HG02798 (cell line): ENCODE measurements at regions not wholly inside any gene's neighbourhood (a gene's known extent, or its start where the extent isn't known, plus 50 kb on each side); places are given as distances from the start of the nearest gene placed in this dataset.
"Not testable (repeated sequence)": the region's sequence is repeated elsewhere in the genome, so short reads cannot be mapped to it uniquely, and the experiment has no call there.

Source experiments
- ATAC-seq: cut with Tn5 transposase; IDR thresholded peaks from one replicate; pipeline ENCODE4 v1.9.1; 2021; ENCODE audit warnings: mild to moderate bottlenecking; ENCODE audit not compliant: unreplicated experiment, poor library complexity

DNA sequence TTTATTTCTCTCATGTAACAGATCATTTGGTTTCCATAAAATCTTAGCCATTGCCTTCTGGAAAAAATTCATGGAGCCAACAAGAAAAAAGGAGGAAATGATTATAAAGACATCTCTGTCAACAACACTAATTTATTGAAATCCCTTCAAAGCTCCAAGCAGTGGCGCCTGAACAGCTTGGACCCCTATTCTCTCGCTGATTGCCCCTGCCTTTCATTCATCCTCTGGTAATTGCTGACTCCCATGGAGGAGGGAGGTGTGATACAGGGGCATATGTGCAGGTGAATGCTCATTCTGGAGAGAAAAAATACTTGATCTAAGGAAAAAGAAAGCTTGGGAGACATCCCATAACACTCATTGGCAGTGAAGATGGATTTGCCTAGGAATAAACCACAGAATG lies 345.5 kb downstream of the FGFR2 start:
- no peak for ATAC-seq

DNA sequence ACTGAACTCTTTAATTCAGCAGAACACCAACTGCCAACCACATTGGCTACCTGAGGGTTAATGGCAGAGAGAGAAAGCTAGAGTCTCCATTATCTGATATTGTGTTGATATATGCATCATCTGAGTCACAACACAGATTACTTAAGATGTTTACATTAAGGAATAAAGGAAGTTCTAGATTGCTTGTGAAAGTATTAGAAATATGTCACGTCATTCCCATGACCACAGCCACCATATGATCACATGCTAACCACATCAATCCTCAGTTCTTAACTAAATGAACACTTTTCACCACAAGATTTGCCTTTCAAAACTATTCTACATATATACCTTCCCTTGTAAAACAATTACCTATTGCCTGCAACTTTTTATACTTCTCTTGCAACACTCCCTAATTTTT lies 337.9 kb downstream of the FGFR2 start:
- ATAC-seq: no peak

DNA sequence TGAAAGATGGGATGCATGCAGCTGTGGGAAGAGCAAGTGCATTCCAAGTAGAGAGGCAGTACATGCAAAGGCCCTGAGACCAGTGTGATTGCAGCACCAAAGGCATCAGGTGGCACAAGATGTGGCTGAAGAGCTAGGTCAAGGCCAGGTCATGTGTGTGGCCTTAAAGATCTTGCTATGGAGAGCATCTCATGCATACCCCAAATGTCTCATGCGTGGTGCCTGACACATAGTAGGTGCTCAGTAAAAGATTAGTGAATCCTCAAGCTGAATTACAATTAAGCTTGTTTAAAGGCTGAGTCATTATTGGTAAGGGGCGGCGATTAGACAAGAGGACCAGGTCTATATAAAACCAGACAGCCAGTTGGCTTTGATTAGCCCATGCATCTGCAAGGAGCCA lies 336.6 kb downstream of the FGFR2 start:
- no peak for ATAC-seq

DNA sequence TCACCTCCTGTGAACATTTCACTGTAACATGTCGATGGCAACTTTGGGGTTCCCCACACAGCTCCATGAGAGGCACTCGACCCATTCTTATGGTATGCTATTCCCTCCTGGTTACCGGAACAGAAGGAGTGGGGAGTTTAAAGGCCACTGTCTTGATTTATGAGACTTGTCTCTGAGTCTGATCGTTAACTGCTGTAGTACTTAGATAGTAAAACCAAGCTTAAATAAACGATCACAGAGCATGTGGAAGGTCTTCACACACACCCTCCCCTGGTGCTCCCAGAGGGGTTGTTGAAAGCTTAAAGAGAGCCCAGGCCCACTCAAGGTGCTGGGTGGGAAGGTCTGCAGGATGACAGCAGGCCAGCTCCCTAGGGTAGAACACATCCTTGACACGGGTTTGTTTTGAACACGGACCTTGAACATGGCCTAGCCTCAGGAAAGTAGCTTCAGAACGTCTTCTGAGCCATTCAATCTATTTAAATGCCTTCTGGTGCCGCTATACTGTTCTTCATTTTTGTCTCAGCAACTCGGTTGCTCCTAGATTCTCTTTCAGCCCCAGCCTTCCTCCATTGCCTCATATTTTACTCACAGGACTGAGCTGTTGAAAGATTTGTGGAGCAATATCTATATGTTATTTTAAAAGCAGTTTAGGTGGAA lies 335.3 kb downstream of the FGFR2 start:
- no peak for ATAC-seq

DNA sequence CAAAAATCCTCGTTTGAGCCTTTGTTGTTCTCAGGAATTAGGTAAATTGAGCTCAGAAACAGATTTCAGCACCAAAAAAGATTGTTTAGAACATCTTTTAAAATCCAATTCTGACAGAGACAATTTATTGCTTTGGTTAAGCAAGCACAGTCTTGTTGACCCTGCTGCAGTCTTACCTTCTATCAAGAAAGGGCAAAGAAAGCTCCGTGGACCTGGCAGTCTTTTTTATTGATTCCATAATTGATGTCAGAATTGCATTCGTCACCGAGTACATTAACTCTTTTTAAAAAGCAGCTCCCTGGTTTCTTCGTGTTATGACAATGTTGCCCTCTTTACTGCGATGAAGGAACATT lies 334.8 kb downstream of the FGFR2 start:
- ATAC-seq: no peak

DNA sequence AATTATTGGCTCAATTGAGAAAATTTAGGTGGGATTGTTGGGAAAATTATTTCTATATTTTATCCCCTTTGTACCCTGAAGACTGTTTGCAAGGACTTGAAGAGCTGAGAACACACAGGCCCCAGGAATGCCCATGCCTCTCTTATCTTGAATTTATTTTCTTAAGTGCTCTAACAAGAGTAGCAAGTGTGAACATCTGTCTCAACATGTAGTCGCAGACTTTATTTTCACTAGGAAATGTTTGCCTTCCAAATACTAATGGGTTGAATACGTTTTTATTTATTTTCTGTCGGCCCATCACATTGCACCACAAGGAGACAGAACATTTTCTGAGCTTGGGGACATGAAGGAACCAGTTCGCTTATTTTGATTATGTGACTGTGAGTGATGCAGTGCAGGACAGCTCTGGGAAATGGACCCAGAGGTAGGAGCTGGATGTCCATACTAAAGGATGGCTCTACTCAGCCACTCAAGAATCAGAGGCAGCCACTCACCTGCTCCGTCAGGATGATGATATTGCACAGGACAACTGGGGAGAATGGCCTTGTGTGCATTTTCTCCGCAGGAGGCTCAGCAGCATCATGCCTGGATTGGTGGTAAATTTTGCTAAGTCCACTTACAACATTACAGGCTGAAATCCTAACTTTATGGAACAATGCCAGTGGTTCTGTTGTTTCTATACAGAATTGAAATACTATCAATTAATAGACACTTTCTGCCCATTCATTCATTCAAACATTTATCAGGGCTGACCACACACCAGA lies 332.7 kb downstream of the FGFR2 start:
- no peak for ATAC-seq

DNA sequence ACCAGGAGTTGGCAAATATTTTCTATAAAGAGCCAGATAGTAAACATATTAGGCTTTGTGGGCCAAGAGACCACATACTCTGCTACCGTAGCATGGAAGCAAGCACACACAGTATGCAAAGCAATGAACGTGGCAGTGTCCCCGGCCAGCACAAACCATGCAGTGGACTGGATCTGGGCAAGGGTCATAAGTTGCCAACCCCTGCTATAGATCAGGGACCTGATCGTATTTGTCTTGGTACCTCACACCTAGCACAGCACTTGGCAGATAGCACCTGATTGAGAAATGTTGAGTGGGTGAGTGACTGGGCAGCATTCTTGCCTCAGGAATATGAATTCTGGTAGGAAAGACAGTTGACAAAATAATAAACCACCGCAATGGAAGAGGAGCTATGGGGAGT lies 331.9 kb downstream of the FGFR2 start:
- ATAC-seq: no peak

DNA sequence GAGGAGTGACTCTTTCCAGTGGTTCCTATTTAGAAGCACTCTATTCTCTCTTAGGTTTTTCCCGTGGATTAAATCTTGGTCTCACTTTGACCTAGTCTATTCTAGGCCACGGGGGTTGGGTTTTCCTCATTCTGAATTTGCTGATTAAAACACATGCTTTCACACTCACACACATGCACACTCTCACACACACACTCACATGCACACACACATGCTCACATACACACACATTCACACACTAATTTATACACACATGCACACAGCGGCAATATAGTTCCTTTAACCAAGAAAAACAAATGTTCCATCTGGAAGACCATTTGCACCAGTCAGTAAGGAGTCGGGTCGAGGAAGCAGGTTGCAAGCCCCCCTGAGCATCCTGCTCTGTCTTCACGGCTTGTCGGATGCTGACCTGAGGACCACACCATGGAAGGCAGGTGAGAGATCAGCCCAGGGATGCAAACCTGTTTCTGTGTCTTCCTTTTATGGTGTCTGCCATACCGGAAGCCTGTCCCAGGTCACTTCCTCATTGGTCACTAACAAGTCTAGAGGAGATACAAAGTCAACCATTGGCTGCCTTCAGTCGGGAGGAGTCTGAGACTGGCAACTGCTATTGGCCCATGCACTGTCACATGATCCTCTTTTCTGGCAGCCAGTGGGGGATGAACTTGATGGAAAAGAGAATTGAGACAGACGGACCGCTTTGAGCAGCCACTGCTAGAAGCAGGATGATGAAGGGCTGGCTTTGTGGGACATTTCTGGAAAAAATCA lies 330.8 kb downstream of the FGFR2 start:
- no peak for ATAC-seq

DNA sequence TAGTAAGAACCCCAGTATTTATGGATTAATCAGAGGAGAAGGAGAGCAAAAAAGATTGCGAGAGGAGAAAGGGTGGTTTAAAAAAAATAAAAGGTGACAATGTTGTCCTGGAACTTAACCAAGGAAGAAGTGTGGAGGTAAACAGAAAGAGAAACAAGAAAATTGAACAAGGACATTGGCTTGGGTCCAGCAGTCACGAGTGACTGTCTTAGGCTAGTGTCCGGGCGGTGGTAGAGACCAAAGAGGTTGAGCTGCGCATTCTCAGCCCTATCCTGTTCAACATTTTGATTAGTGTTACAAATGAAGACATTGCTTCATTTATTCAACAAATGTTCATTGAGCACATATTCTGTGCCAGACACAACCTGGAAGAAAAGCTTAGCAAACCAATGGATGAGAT lies 329.9 kb downstream of the FGFR2 start:
- no peak for ATAC-seq

DNA sequence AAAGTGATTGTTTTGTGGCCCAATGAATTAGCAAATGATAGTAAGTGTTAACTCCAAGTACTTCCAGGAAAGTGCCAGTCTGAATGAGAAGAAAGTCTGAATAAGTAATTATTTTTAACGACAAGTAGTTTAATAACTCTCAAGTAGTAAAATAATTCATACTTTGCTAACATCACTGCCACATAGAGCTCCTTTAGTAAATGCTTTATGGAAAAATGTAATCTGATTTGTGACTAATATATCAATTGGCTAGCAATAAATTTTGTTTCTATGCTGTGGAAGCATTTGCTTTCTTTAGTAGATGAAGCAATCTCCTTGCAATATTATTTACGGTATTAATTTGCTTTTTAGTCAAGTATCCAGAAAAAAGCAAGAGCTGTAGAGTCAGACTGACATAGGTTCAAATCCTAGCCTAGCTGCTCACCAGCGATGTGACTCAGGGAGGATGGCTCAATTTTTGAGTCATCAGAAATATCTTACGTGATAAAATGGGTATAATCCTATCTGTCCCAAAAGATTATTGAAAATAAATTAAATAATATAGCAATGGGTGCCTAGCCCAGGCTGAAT lies 329.3 kb downstream of the FGFR2 start:
- ATAC-seq: no peak

DNA sequence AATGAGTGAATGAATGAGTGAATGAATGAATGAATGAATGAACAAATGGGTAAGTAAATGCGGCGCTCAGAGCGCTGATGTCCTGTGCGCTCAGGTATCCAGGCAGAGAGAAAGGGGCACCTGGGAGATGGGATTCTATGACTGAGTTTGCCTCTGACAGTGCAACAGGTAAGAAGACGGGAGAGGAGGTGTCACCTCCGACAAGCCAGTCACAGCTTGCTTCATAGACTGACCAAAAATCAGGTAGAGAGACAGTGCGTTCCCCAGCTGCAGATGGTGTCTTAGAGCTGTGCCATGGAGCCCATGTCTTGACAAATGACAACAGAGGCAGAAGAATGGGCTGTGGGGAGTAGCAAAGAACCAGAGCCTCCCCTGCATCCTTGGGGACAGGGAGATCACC lies 327.3 kb downstream of the FGFR2 start:
- ATAC-seq: no peak

DNA sequence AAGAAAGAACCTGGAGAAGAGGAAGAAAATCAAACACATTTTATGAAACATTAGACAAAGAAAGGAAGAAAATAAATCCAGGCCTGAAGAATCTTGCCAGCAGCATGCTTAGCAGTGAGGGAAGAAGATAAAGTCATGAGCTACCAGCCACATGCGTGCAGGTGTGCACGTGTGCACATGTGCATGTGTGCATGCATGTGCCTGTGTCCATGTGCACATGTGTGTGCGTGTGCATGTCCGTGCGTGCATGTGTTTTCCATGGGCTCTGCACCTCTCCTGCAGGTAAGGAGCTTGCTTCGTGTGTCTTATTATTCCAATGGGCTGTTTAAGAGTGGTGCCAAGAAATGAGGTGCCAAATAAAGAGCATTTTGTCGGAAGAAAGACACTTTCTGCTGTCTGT lies 322.2 kb downstream of the FGFR2 start:
- no peak for ATAC-seq

DNA sequence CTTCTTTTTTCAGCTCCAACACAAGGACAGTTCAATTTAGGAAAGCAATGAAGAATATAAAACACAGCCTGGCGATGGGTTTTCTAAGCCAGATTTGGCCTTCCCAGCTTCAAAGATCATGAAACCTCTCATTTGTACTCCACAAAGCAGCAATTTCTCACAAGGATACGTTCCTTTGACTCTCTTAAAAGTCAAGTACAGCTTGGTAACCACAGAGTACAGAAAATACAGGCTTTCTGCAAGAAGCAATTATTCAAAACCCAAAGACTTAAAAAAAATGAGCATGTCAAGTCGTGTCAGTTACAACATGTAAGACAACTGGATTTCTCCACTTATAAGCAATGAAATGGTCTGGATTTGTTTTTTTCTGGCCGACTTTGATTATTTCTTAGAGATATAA lies 321.4 kb downstream of the FGFR2 start:
- no peak for ATAC-seq

DNA sequence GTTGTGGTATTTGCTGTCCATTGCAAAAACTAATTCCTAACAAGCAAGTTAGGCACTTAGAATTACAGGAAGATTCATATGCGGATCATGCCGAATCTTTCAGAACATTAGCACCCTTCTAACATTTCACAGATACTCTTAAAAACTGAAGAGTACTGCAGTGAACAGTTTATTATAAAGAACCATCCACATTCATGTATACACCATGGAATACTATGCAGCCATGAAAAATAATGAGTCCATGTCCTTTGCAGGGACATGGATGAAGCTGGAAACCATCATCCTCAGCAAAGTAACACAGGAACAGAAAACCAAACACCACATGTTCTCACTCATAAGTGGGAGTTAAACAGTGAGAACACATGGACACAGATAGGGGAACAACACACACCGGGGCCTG lies 319.9 kb downstream of the FGFR2 start:
- not testable (repeated sequence) for ATAC-seq

DNA sequence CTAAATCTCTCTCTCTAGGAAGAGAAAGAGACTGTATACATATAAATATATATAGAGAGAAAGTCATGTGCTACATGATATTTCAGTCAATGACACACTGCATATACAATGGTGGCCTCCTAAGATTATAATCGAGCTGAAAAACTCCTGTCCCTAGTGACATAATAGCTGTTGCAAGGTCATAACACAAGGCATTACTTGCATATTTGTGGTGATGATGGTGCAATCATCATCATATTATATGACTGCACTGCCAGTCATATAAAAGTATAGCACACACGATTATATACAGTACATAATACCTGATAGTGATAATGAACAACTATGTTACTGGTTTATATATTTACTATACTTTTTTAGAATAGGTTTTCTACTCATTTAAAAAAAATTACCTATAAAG lies 316.7 kb downstream of the FGFR2 start:
- ATAC-seq: no peak

DNA sequence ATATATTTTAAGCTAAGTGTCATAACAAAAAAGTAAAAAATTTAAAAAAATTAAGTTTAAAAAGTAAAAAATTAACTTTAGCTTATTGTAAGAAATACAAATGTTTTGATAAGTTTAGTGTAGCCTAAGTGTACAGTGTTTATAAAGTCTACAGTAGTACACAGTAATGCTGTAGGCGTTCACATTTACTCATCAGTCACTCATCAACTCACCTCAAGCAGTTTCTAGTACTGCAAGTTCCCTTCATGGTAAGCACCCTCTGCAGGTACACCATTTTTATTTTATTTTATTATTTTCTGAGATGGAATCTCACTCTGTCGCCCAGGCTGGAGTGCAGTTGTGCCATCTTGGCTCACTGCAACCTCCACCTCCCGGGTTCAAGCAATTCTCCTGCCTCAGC lies 316.0 kb downstream of the FGFR2 start:
- no peak for ATAC-seq

DNA sequence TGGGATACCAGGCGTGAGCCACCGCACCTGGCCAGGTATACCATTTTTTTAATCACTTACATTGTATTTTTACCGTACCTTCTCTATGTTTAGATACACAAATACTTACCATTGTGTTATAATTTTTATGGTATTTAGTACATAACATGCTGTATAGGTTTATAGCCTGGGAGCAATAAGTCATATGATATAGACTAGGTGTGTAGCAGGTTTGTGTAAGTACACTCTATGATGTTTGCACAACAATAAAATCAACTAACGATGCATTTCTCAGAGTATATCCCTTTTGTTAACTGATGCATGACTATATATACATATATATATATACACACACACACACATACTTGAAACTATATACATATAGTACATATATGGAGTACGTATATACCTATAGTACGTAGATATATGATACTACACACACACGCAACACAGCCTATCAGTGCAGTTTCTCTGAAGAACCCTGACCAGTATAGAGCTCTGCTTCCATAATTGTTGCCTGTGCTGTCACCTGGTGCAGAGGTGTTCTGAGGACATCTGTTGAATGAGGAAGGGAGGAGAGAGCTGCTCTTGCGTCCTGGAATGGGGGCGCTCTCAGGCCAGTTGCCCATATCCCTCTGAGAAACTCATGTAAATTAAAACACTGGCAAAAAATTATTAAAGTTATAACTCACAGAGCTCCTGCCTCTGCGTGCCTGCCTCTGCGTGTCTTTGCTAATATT lies 315.3 kb downstream of the FGFR2 start:
- no peak for ATAC-seq

DNA sequence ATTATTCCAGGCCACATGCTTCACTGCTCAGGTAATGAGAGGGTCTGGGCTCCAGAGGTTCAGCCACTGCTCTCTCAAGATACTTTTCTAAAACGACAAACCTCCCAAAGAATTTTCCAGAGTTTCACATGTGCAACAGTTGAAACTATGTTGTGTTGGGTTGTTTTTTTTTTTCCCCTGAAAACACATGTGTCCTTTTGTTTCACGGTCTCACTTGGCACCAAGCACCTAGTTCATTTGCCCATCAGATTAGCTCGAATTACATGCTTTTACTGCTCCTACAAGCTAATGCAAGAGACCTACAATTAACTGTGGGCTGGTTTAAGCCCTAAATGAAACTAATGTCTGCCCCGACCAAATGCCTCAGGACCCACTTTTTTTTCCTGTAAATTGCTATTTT lies 313.3 kb downstream of the FGFR2 start:
- ATAC-seq: no peak

DNA sequence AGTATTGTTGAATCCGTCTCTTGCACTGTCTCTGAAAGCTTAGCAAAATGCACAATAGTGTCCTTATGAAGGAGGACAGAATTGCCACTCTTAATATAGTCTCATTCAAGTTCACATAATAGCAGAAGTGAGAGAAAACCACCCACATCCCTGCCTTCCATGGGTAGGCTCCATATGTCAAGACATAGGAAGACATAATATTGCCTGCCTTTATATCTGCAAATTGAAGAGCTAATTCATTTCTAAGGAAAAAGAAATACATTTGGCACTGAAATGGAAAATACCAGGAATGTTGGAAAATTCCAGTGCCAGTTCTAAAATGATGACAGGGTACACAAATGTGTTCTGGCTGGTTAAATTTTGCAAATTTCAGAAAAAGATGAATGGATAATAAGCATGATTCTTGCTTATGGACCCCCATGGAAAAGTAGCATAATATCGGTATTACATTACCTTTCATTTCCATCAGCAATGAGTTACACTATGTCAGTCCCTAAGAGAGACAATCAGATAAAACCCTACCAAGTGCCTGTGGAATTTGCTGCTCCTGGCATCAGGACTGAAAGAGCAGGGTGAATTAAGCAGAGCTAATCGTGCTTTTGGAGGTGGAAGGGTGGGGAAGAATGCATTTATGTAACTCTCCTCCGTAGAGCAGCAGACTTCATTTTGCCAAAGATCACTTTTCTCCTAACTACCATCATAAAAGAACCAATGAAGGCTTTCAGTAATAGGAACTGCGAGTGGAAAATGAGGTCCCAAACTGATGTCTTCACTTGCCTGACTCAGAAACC lies 312.6 kb downstream of the FGFR2 start:
- no peak for ATAC-seq

DNA sequence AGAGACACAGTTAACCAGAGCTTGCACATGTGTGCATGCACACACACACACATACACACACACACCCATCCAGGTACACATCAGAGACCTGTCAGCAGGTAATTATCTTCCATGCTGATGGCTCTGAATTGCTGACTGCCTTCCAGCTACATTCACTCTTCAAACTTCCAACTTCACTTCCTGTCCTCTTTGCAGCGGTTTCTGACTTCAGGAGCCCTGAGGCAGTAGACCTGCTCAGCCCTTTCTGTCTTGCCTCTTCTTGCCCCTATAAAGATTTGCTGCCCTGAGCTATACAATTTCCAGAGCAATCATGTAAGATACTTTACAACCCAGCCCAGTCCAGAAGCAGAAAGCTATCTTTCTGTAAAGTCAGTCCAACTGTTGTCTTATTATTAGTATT lies 310.2 kb downstream of the FGFR2 start:
- ATAC-seq: no peak
